ENCODE measurements at regions not wholly inside any gene's neighbourhood (a gene's known extent, or its start where the extent isn't known, plus 50 kb on each side); places are given as distances from the start of the nearest gene placed in this dataset.

DNA sequence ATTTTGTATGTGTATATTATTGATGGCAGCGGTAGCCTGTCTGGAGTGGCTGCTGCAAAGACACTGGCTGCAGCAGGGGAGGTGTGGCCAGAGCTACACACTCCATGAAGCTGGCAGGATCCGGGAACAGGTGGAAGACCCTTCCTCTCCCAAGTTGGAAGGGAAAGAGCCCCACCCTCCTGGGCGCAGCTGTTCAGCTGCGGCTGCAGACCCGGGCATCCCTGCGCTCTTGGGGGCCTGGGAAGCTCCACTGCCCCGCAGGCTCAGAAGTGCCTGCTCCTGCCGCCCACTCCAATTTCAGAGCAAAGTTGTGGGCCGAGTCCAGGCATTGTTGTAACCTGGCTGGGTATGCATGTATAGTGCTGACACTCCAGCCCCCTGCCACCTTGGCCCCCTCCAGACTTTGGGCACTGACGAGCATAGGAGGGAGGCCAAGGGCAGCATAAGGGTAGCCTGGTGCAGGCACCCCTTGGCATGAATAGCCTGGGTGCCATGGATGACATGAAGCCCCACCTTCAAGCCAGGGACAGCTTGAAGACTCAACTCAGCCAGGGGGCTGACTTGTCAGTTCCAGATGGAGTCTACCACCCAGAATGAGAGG is 90.7 kb upstream of the TMEM168 start:
- no peak for TF ChIP-seq CTCF (conservative IDR thresholded peaks at IDR 0.05; ENCODE audit: low read depth in 2 of 2)
- no peak for TF ChIP-seq EZH2 (IDR thresholded peaks at IDR 0.05; ENCODE audit: low read depth, unreplicated experiment)
- no peak for TF ChIP-seq JUNB (IDR thresholded peaks at IDR 0.05; ENCODE audit: unreplicated experiment)
- TF ChIP-seq STAT1 (IDR thresholded peaks at IDR 0.05; ENCODE audit: unreplicated experiment) = no peak
- TF ChIP-seq POLR2AphosphoS5 (IDR thresholded peaks at IDR 0.05; ENCODE audit: low read depth) = no peak
- TF ChIP-seq REST (IDR thresholded peaks at IDR 0.05; ENCODE audit: unreplicated experiment) = no peak
- no peak for TF ChIP-seq NANOG (IDR thresholded peaks at IDR 0.05; ENCODE audit: borderline replicate concordance)
- TF ChIP-seq EZH2phosphoT487 (IDR thresholded peaks at IDR 0.05; ENCODE audit: unreplicated experiment) = no peak
- TF ChIP-seq ZNF114 (CRISPR knock-in tag; IDR thresholded peaks at IDR 0.05) = no peak
- TF ChIP-seq CREB1 (CRISPR knock-in tag; IDR thresholded peaks at IDR 0.05; ENCODE audit: low read depth) = no peak
- no peak for TF ChIP-seq ZNF331 (CRISPR knock-in tag; IDR thresholded peaks at IDR 0.05; ENCODE audit: low read depth)
- TF ChIP-seq, protein P1, sequence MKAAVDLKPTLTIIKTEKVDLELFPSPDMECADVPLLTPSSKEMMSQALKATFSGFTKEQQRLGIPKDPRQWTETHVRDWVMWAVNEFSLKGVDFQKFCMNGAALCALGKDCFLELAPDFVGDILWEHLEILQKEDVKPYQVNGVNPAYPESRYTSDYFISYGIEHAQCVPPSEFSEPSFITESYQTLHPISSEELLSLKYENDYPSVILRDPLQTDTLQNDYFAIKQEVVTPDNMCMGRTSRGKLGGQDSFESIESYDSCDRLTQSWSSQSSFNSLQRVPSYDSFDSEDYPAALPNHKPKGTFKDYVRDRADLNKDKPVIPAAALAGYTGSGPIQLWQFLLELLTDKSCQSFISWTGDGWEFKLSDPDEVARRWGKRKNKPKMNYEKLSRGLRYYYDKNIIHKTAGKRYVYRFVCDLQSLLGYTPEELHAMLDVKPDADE (IDR thresholded peaks at IDR 0.05) = no peak
- no peak for TF ChIP-seq ZNF462 (CRISPR knock-in tag; IDR thresholded peaks at IDR 0.05)

Measured in GM23338 (cell line).